NCI-H774 (cell line): ENCODE measurements at regions not wholly inside any gene's neighbourhood (a gene's known extent, or its start where the extent isn't known, plus 50 kb on each side); places are given as distances from the start of the nearest gene placed in this dataset.
A peak's percentile ranks its signal among the peaks of the same experiment; 100 is the strongest.

Experiments used
- DNase-seq: peaks from one replicate; lab custom pipeline; 2025; lab: John Stamatoyannopoulos, UW

- DNase-seq, result no peak
Observed at GRCh38 chr9:108645520-108645919, 210.3 kb downstream of the ACTL7B start.

DNA sequence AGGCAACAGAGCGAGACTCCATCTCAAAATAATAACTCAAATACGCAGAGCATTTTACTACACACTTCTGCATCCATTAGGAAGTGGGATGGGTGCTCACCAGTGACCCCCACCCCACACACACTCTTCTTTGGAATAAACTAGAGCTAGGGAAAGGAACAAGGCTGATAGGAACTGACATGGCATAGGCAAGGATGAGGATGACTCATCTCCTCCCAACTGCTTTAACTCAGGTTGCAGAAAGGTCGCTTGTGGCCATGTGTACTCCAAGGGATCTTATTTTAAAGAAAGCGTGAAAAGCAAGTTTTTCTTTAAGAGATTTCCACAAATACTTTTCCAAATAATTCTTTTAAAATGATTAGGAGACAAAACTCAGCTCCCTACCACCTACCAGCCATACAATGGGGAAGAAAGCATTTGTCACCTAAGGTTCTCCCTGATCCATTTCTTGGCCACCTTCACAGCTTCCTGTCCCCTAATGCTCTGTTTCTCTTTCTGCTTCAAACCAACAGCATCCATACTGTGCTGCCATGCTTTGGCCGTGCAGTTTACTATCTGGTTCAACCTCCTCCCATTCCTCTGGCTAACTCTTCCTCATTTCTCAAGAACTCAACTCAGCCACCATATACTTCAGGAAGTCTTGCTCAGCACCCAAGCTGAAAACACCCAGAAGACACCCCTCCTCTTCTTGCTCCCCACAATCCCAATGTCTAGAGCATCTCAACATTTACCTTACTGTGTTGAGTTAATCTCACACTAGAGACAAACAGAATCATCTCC, 211.9 kb downstream of the ACTL7B start:
- no peak for DNase-seq

DNA sequence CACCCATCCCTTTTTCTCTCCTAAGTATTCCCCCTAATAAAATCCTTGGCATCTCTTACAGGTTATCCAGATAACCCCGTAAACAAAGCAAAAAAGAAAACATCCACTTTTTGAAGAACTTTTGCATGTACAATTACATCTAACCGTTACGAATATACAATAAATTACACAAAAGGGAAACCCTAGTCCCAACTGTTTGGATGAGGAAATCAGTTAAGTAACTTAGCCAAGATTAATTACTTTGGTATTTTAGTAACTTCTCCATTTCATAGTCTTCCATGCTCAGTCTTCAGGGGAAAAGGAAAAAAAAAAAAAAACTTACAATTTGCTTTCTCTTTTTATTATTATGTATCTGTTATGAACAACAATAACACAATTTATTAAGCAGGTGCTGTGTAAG, 212.9 kb downstream of the ACTL7B start:
- no peak for DNase-seq

GRCh38 chr9:108640230-108640629, 215.6 kb downstream of the ACTL7B start:
- DNase-seq, result no peak

GRCh38 chr9:108639696-108640095, 216.1 kb downstream of the ACTL7B start:
- no peak for DNase-seq

GRCh38 chr9:108639091-108639490, 216.7 kb downstream of the ACTL7B start:
- DNase-seq, result no peak

- DNase-seq, result no peak
Observed at GRCh38 chr9:108637340-108637739, 218.4 kb downstream of the ACTL7B start.

GRCh38 chr9:108636013-108636412, 219.8 kb downstream of the ACTL7B start:
- no peak for DNase-seq

DNA sequence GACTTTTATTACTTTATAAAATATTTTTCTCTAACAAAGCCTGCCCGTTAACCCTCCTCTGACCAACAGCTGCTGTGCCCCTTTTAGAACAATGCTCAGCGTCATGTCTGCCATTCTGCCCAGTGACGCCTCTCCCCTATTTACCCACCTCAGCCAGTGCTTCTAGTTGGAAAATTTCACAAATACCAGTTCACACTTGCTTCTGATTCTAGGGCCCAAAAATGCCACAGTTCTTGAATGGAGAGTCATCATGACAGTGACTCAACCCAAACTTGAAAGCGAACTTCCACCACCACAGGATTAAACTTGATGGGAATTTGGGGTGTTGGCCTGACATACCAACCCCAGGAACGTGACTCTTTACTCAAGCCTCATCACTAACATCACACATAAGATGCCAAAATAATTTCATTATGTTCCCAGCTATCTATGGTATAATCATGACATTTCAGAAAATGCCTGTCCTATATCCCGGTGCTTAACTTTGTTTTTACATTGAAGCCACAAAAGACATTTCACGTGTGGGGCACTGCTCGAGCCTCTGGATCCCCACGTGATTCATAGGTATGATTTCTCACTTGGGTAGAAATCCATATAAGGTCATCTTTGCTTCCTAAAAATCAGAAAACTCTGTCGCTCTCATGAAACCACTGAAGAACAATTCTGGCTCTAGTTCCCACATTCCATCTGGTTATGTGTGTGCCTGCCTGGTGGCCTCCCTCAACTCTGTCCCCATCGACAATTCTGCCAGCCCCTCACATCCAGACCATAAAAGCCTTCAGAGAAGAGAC, 220.9 kb downstream of the ACTL7B start:
- DNase-seq, result no peak

DNA sequence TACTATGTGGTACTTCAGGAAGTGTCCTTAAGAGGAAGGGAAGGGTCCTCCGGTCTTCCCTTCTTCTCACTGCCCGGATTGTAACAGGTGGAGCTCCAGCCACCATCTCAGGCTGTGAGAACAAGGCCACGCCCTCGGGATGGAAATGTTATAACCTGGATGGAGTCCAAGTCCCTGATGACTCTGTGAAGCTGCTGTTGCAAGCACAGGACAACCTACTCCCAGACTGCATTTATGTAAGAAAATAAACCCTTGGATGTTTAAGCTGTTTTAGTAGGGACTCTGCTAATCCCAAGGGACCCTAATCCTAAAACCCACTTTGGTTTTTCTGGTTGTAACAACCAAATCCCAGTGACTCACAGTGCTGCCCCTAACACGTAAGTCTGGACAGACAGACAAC, 221.6 kb downstream of the ACTL7B start:
- DNase-seq, result peak; percentile 29

GRCh38 chr9:108631496-108632285, 224.1 kb downstream of the ACTL7B start:
- DNase-seq, result no peak

- DNase-seq, result no peak
Observed at GRCh38 chr9:108628316-108628715, 227.5 kb downstream of the ACTL7B start.

DNA sequence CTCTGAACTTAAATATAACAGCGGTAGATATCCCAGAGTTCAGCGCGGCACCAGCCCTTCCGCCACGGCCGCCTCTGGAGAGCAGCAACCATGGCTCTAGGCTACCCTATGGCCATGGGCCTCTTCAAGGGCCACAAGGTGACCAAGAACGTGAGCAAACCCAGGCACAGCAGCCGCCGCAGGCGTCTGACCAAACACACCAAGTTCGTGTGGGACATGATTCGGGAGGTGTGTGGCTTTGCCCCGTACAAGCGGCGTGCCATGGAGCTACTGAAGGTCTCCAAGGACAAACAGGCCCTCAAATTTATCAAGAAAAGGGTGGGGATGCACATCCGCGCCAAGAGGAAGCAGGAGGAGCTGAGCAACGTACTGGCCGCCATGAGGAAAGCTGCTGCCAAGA, 229.0 kb downstream of the ACTL7B start:
- DNase-seq, result no peak

DNA sequence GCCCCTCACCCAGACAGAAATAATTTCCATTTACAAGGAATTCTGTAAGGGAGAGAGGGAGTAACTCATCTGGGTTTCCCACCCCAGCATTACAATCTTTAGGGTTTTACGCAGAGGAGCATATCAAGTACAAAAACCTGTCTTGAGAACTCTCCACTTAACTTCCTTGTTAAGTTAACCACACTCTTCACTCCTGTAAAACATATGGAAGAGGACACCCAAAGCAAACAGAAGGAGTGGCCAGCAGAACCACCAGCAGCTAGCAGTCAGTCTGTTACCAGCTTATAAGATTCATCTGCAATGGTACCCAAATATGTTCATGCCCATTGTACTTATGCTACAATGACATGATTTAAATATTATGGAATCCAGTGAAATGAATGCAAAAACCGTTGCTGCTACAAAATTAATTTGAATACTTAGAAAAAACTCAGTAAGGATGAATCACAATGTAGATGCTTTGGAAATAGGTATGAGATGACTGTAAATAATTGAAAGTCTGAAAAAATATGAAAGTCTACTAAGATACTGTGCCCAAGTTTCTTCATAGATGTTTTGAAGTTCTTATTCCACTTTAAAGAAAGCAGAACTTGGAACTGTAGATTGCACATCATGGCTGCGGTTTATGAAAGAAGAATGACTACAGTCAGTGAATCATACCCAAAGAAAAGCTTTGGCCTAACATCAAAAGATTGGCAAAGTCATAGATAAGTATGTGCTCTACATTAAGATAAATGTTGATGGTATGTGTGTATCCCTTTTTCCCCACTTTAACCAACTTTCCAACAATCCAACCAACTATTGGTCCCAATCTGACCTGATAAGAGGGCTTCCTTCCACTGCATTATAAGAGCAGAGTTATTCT, 233.6 kb downstream of the ACTL7B start:
- no peak for DNase-seq

GRCh38 chr9:108620767-108621166, 235.0 kb downstream of the ACTL7B start:
- DNase-seq, result no peak

GRCh38 chr9:108618906-108619550, 236.8 kb downstream of the ACTL7B start:
- DNase-seq, result no peak

- no peak for DNase-seq
Observed at GRCh38 chr9:108617676-108618075, 238.1 kb downstream of the ACTL7B start.

DNA sequence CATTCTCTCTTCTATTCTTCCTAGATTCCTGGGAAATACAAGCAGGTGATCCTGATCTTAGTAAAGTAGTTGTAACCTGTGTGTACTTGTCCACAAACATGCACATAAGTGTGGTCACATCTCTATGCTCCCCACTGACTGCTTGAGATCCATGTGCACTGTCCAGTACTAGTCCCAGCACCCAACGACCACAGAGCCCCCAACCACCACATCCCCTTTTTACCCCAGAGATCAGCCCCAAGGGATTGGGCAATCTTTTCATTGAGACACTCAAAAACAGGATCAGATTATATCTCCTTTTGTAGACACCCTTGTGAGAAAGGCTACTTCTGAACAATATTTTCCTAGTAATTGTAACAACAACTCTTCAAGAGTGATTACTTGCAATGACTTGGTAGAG, 240.6 kb downstream of the ACTL7B start:
- DNase-seq, result no peak

DNA sequence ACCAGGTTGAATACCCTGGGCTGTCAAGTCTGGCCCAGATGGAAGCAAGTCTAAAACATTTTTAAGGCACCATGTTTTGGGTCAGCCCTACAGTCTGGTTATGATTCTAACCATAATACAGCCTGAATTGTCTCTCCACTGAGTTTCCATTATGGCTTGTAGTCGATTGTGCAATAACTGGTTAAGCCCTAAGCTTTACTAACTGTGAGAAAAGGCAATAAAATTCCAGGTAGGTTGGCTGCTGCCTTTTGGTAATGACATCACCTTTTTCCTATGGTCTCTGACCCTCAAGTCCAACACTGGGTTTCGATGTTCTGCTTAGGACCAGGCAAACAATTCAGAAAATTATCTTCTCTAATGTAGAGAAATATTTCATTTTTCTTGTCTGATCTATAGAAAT, 243.3 kb downstream of the ACTL7B start:
- no peak for DNase-seq

GRCh38 chr9:108609897-108610253, 245.9 kb downstream of the ACTL7B start:
- no peak for DNase-seq

- DNase-seq, result no peak
Observed at GRCh38 chr9:108609227-108609896, 246.4 kb downstream of the ACTL7B start.
